ENCODE measurements at regions not wholly inside any gene's neighbourhood (a gene's known extent, or its start where the extent isn't known, plus 50 kb on each side); places are given as distances from the start of the nearest gene placed in this dataset.

DNA sequence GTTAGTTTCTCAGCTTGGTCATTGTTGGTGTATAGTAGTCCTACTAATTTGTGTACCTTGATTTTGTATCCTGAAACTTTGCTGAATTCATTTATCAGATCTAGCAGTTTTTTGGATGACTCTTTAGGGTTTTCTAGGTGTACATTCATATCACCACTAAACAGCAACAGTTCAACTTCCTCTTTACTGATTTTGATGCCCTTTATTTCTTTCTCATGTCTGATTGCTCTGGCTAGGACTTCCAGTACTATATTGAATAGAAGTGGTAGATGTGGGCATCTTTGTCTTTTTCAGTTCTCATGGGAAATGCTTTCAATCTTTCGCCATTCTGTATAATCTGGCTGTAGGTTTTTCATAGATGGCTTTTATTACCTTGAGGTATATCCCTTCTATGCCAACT, 61.3 kb upstream of the HEY2 start:
- TF ChIP-seq, protein P1, sequence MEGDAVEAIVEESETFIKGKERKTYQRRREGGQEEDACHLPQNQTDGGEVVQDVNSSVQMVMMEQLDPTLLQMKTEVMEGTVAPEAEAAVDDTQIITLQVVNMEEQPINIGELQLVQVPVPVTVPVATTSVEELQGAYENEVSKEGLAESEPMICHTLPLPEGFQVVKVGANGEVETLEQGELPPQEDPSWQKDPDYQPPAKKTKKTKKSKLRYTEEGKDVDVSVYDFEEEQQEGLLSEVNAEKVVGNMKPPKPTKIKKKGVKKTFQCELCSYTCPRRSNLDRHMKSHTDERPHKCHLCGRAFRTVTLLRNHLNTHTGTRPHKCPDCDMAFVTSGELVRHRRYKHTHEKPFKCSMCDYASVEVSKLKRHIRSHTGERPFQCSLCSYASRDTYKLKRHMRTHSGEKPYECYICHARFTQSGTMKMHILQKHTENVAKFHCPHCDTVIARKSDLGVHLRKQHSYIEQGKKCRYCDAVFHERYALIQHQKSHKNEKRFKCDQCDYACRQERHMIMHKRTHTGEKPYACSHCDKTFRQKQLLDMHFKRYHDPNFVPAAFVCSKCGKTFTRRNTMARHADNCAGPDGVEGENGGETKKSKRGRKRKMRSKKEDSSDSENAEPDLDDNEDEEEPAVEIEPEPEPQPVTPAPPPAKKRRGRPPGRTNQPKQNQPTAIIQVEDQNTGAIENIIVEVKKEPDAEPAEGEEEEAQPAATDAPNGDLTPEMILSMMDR (IDR thresholded peaks at IDR 0.05): no peak
- TF ChIP-seq POLR2A (IDR thresholded peaks at IDR 0.05; ENCODE audit: low read depth) (no peak), POLR2AphosphoS5 (IDR thresholded peaks at IDR 0.05) (no peak), EP300 (IDR thresholded peaks at IDR 0.05) (no peak)
